Endodermal cell (in vitro differentiated cells): ENCODE measurements at regions not wholly inside any gene's neighbourhood (a gene's known extent, or its start where the extent isn't known, plus 50 kb on each side); places are given as distances from the start of the nearest gene placed in this dataset.

Experiments used
- DNase-seq: peaks from one replicate; pipeline ENCODE4 v3.0.0-alpha.2; 2017
- H3K27ac ChIP-seq: 2 replicates; pipeline ENCODE4 v1.5.1; 2013; ENCODE audit warnings: mild to moderate bottlenecking, low read depth, low read length, moderate library complexity
- H3K27me3 ChIP-seq: 2 replicates; pipeline ENCODE4 v1.6.1; 2013; ENCODE audit warnings: mild to moderate bottlenecking, low read length, moderate library complexity; ENCODE audit not compliant: insufficient read depth, control insufficient read depth, poor library complexity, severe bottlenecking
- H3K36me3 ChIP-seq: 2 replicates; pipeline ENCODE4 v1.7.0; 2013; ENCODE audit warnings: mild to moderate bottlenecking, low read length, moderate library complexity; ENCODE audit not compliant: control insufficient read depth, insufficient read depth
- H3K4me1 ChIP-seq: one replicate; pipeline ENCODE4 v1.7.0; 2013; ENCODE audit warnings: low read length; ENCODE audit not compliant: control insufficient read depth, insufficient read depth
- H3K4me3 ChIP-seq: 2 replicates; pipeline ENCODE4 v1.5.1; 2013; ENCODE audit warnings: mild to moderate bottlenecking, low read length, moderate library complexity
- H3K9ac ChIP-seq: 2 replicates; pipeline ENCODE4 v1.6.1; 2013; ENCODE audit warnings: mild to moderate bottlenecking, low read length, moderate library complexity; ENCODE audit not compliant: poor library complexity, severe bottlenecking; ENCODE audit errors: extremely low read depth
- H3K9me3 ChIP-seq: 2 replicates; pipeline ENCODE4 v1.6.1; 2013; ENCODE audit warnings: mild to moderate bottlenecking, low read length, moderate library complexity; ENCODE audit not compliant: control insufficient read depth
- H3K27ac Mint-ChIP-seq: 2 replicates; pipeline ENCODE4 v1.8.0; 2020; ENCODE audit warnings: mixed read lengths
- H3K27me3 Mint-ChIP-seq: 2 replicates; pipeline ENCODE4 v1.8.0; 2021; ENCODE audit warnings: mild to moderate bottlenecking, mixed read lengths; ENCODE audit not compliant: insufficient read depth
- H3K36me3 Mint-ChIP-seq: 2 replicates; pipeline ENCODE4 v1.8.0; 2020; ENCODE audit warnings: low read depth, mixed read lengths
- H3K4me1 Mint-ChIP-seq: 2 replicates; pipeline ENCODE4 v1.8.0; 2020; ENCODE audit warnings: mixed read lengths
- H3K4me3 Mint-ChIP-seq: 2 replicates; pipeline ENCODE4 v1.8.0; 2020; ENCODE audit warnings: mild to moderate bottlenecking, moderate library complexity, mixed read lengths
- H3K9me3 Mint-ChIP-seq: 2 replicates; pipeline ENCODE4 v1.8.0; 2020; ENCODE audit warnings: mild to moderate bottlenecking, mixed read lengths
- WGBS, 2 experiments: methylation state at CpG; one replicate each; pipeline versions ENCODE4 v1.1.5 to v1.1.7; 2013; ENCODE audit warnings: missing lambda C conversion rate in 2 of 2, mixed read lengths in 1 of 2; ENCODE audit not compliant: insufficient coverage in 1 of 2, insufficient read length in 1 of 2; 5-methylcytosine and 5-hydroxymethylcytosine counted together
- TF ChIP-seq, protein P1 (sequence below): fragments of 200-600 bp; sonication (generic); conservative IDR thresholded peaks from 2 replicates; pipeline ENCODE4 v1.5.0; 2021; ENCODE audit warnings: antibody characterized with exemption, mild to moderate bottlenecking

DNA sequence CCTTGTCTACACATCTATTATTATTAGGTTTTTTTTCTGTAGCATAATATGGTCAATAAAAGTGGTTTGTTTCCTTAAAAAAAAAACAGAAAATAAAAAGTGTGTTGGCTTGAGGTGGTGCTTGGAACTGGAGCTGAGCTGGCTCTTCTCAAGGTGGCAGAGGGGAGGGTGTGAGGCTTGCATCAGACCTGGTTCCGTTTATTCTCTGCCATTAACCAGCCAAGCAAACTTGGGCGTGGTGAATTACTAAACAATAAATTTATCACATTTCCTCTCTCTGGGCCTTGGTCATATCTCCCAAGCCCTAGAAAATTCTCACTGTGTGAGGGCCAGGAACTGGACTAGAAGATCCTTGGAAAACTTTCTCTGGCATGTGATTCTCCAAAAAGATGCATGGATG lies 427.5 kb upstream of the MKI67 start:
- H3K36me3 ChIP-seq: no peaks in the 10 kb centered on the region
- Mint-ChIP-seq H3K4me1 (no peaks in the 10 kb centered on the region), H3K4me3 (no peak overlapping the region), H3K27me3 (peaks cover 2% of the 10 kb centered on the region), H3K36me3 (no peaks in the 10 kb centered on the region), H3K27ac (no peak overlapping the region), H3K9me3 (peaks cover 10% of the 10 kb centered on the region)
- DNase-seq: no peak
- no peak overlapping the region for H3K9ac ChIP-seq
- H3K4me1 ChIP-seq: no peaks in the 10 kb centered on the region
- no peaks in the 10 kb centered on the region for H3K9me3 ChIP-seq
- 93 to 95% methylated on average over 2 of the region's 2 CpGs for WGBS, 2 experiments
- TF ChIP-seq, protein P1, sequence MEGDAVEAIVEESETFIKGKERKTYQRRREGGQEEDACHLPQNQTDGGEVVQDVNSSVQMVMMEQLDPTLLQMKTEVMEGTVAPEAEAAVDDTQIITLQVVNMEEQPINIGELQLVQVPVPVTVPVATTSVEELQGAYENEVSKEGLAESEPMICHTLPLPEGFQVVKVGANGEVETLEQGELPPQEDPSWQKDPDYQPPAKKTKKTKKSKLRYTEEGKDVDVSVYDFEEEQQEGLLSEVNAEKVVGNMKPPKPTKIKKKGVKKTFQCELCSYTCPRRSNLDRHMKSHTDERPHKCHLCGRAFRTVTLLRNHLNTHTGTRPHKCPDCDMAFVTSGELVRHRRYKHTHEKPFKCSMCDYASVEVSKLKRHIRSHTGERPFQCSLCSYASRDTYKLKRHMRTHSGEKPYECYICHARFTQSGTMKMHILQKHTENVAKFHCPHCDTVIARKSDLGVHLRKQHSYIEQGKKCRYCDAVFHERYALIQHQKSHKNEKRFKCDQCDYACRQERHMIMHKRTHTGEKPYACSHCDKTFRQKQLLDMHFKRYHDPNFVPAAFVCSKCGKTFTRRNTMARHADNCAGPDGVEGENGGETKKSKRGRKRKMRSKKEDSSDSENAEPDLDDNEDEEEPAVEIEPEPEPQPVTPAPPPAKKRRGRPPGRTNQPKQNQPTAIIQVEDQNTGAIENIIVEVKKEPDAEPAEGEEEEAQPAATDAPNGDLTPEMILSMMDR: no peak
- no peak overlapping the region for H3K27ac ChIP-seq
- H3K27me3 ChIP-seq: no peaks in the 10 kb centered on the region
- no peak overlapping the region for H3K4me3 ChIP-seq

DNA sequence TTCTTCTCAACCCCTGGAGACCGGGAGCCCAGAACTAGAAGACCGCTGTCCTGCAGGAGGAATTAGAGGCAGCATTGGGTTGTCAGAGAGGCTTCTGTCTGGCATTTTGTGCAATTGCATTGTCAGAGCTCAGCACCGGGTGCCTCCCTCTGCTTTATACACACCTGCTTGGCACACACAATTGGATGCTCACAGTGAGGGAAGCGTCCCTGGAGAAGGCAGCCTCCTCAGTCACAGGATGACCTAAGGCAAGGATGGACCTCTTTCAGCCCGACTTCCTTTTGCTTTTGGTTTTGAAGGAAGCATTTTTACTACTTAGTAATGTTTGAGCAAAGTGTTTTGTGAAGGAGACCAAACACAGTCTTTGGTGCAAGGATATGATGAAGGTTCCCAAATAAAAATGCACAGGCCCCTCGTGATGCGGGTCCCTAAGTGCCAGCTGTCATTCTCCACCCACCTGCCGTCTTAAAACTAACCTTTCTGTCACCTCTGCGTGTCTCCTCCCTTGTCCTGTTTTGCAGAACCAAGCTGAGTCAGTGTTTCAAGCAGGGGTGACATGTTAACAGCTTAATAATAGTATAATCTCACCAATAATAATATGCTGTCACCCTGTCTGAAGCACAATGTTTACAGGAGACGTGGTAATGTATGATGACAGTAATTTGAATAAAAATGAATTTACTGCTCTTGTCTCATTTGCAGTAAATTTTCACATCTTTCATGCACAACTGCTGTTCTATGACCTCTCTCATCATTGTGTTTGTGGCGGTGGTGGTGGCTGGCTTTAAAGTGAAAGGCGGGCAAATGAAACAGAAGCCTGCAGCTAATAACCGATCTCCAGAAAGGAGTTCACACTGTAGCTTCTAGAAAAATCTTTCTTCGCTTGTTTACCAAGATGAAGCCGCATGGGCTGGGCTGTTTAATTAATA lies 430.2 kb upstream of the MKI67 start:
- H3K9ac ChIP-seq: no peak overlapping the region
- no peaks in the 10 kb centered on the region for H3K36me3 Mint-ChIP-seq
- TF ChIP-seq, protein P1: no peak
- H3K27ac Mint-ChIP-seq: no peak overlapping the region
- WGBS, 2 experiments: 84 to 89% methylated on average over 8 to 14 of the region's 15 CpGs
- H3K27me3 Mint-ChIP-seq: peaks cover 2% of the 10 kb centered on the region
- H3K4me3 ChIP-seq: no peak overlapping the region
- H3K27ac ChIP-seq: no peak overlapping the region
- H3K27me3 ChIP-seq: no peaks in the 10 kb centered on the region
- DNase-seq: no peak
- H3K4me1 Mint-ChIP-seq: no peaks in the 10 kb centered on the region
- no peak overlapping the region for H3K4me3 Mint-ChIP-seq
- H3K36me3 ChIP-seq: no peaks in the 10 kb centered on the region
- H3K9me3 ChIP-seq: no peaks in the 10 kb centered on the region
- peaks cover 16% of the 10 kb centered on the region for H3K9me3 Mint-ChIP-seq
- H3K4me1 ChIP-seq: no peaks in the 10 kb centered on the region

DNA sequence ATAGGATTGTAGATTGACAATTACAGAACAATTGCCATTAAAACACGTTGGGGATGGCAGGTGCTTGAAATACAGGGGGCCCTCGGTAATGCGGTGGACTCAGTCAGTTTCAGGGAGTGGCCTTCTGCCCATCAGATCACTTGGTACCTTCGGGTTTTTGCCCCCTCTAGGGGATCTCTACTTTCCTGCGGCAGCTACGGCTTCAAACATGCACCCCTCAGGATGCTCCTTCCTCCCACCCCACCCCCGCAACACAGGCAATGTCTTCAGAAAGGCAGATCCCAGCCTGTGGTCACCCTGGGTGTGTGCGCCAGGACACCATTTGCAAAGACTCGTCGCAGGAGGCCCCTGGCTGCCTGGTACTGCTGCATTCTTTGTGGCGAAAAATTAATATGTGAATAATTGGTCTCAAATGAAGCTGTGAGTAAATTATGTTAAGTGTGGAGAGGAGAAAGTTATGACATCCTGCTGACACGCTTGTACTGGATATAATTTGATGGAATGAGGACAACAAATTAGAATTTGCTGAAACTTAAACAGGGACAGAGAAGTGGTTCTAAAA lies 431.0 kb upstream of the MKI67 start:
- no peak for DNase-seq
- no peak overlapping the region for H3K27ac ChIP-seq
- no peak overlapping the region for H3K4me3 ChIP-seq
- peaks cover 2% of the 10 kb centered on the region for H3K27me3 Mint-ChIP-seq
- WGBS, 2 experiments: 86% methylated on average over 10 to 12 of the region's 12 CpGs
- no peaks in the 10 kb centered on the region for H3K4me1 ChIP-seq
- TF ChIP-seq, protein P1: no peak
- no peaks in the 10 kb centered on the region for H3K36me3 Mint-ChIP-seq
- no peak overlapping the region for H3K9ac ChIP-seq
- H3K4me1 Mint-ChIP-seq: no peaks in the 10 kb centered on the region
- H3K27ac Mint-ChIP-seq: no peak overlapping the region
- no peaks in the 10 kb centered on the region for H3K27me3 ChIP-seq
- no peaks in the 10 kb centered on the region for H3K36me3 ChIP-seq
- peaks cover 24% of the 10 kb centered on the region for H3K9me3 Mint-ChIP-seq
- H3K9me3 ChIP-seq: no peaks in the 10 kb centered on the region
- no peak overlapping the region for H3K4me3 Mint-ChIP-seq
